Liver (tissue), 8 donors: ENCODE measurements at regions not wholly inside any gene's neighbourhood (a gene's known extent, or its start where the extent isn't known, plus 50 kb on each side); places are given as distances from the start of the nearest gene placed in this dataset.

Source experiments
- DNase-seq: peaks from one replicate; pipeline ENCODE4 v3.0.0-alpha.2; 2017; ENCODE audit warnings: low spot score
- H3K27ac ChIP-seq, 2 donors: one replicate each; pipeline ENCODE4 v1.7.0; 2013; ENCODE audit warnings: inconsistent platforms in 2 of 2, low read length in 2 of 2, control low read depth in 1 of 2, low read depth in 1 of 2, mild to moderate bottlenecking in 1 of 2
- H3K27me3 ChIP-seq, 4 donors: one replicate each; pipeline versions ENCODE4 v1.6.1 to v1.7.0; 2013; ENCODE audit warnings: low read length in 3 of 4, inconsistent platforms in 1 of 4, mild to moderate bottlenecking in 1 of 4, moderate library complexity in 1 of 4; ENCODE audit not compliant: control insufficient read depth in 4 of 4, insufficient read depth in 4 of 4
- H3K36me3 ChIP-seq, 4 donors: one replicate each; pipeline versions ENCODE4 v1.6.1 to v1.7.0; 2013; ENCODE audit warnings: low read length in 3 of 4, mild to moderate bottlenecking in 3 of 4, low read depth in 1 of 4, moderate library complexity in 1 of 4; ENCODE audit not compliant: control insufficient read depth in 4 of 4, insufficient read depth in 3 of 4
- H3K4me1 ChIP-seq, 4 donors: one replicate each; pipeline versions ENCODE4 v1.6.1 to v1.7.0; 2013; ENCODE audit warnings: low read length in 3 of 4, mild to moderate bottlenecking in 3 of 4, moderate library complexity in 1 of 4; ENCODE audit not compliant: control insufficient read depth in 4 of 4, insufficient read depth in 4 of 4
- H3K4me3 ChIP-seq, 3 donors: one replicate each; pipeline versions ENCODE4 v1.6.1 to v1.7.0; 2013; ENCODE audit warnings: low read length in 3 of 3, control low read depth in 1 of 3, low read depth in 1 of 3, mild to moderate bottlenecking in 1 of 3
- H3K9ac ChIP-seq, 2 donors: one replicate each; pipeline ENCODE4 v1.7.0; 2013; ENCODE audit warnings: low read length in 2 of 2, mild to moderate bottlenecking in 2 of 2, moderate library complexity in 2 of 2, control low read depth in 1 of 2, low read depth in 1 of 2
- H3K9me3 ChIP-seq, 4 donors: one replicate each; pipeline versions ENCODE4 v1.6.1 to v1.7.0; 2013; ENCODE audit warnings: low read length in 3 of 4; ENCODE audit not compliant: control insufficient read depth in 4 of 4
- ATF3 ChIP-seq: IDR thresholded peaks from 2 replicates; pipeline ENCODE4 v1.6.1; 2016; ENCODE audit warnings: antibody characterized with exemption
- CTCF ChIP-seq: fragments of 150-350 bp; IDR thresholded peaks from 2 replicates; pipeline ENCODE4 v1.5.1; 2017; ENCODE audit warnings: improper control_type of control experiment, low read depth, low read length; ENCODE audit not compliant: missing input control
- EGR1 ChIP-seq, 2 donors: IDR thresholded peaks; 2 replicates each; pipeline ENCODE4 v1.6.1; 2016 to 2018; ENCODE audit warnings: antibody characterized with exemption in 2 of 2, low read depth in 2 of 2
- FOXA2 ChIP-seq: IDR thresholded peaks from 2 replicates; pipeline ENCODE4 v1.6.1; 2016; ENCODE audit warnings: antibody characterized with exemption
- HNF4G ChIP-seq: IDR thresholded peaks from 2 replicates; pipeline ENCODE4 v1.6.1; 2016; ENCODE audit warnings: antibody characterized with exemption
- MAX ChIP-seq: IDR thresholded peaks from 2 replicates; pipeline ENCODE4 v1.6.1; 2016; ENCODE audit warnings: antibody characterized with exemption
- NR2F2 ChIP-seq: IDR thresholded peaks from 2 replicates; pipeline ENCODE4 v1.6.1; 2016; ENCODE audit warnings: antibody characterized with exemption
- RAD21 ChIP-seq, 2 donors: IDR thresholded peaks; 2 replicates each; pipeline ENCODE4 v1.6.1; 2016; ENCODE audit warnings: antibody characterized with exemption in 2 of 2, mild to moderate bottlenecking in 2 of 2
- REST ChIP-seq: IDR thresholded peaks from 2 replicates; pipeline ENCODE4 v1.6.1; 2016; ENCODE audit warnings: antibody characterized with exemption, mild to moderate bottlenecking
- RXRA ChIP-seq, 2 donors: IDR thresholded peaks; 2 replicates each; pipeline ENCODE4 v1.6.1; 2017 to 2018; ENCODE audit warnings: antibody characterized with exemption in 2 of 2, mild to moderate bottlenecking in 1 of 2
- SP1 ChIP-seq: IDR thresholded peaks from 2 replicates; pipeline ENCODE4 v1.6.1; 2018; ENCODE audit warnings: antibody characterized with exemption, mild to moderate bottlenecking
- YY1 ChIP-seq: IDR thresholded peaks from 2 replicates; pipeline ENCODE4 v1.6.1; 2016; ENCODE audit warnings: antibody characterized with exemption, mild to moderate bottlenecking
- WGBS: extraction: QIAGEN DNeasy Blood & Tissue Kit; methylation state at CpG from one replicate; pipeline ENCODE4 v1.1.7; 2013; 5-methylcytosine and 5-hydroxymethylcytosine counted together
- donor health status: healthy.
- donor health status: healthy.
- donor health status: healthy.
- donor health status: healthy.
- donor health status: healthy.

- TF ChIP-seq ATF3, result no peak
- no peak for TF ChIP-seq HNF4G
- TF ChIP-seq REST, result no peak
- TF ChIP-seq MAX, result no peak
These were observed 123.8 kb downstream of the DUSP6 start (continued) for GRCh38 chr12:89228491-89228890.

GRCh38 chr12:89227774-89228173 lies 124.5 kb downstream of the DUSP6 start:
- TF ChIP-seq RAD21 (IDR thresholded peaks at IDR 0.05), result no peak
- no peak for TF ChIP-seq NR2F2
- no peak for TF ChIP-seq REST
- TF ChIP-seq YY1, result no peak
- TF ChIP-seq SP1, result no peak
- TF ChIP-seq HNF4G, result no peak
- TF ChIP-seq EGR1 (IDR thresholded peaks at IDR 0.05; ENCODE audit: low read depth in 2 of 2), result no peak
- no peak for TF ChIP-seq RXRA (IDR thresholded peaks at IDR 0.05)
- TF ChIP-seq CTCF, result no peak
- no peak for TF ChIP-seq FOXA2
- H3K9me3 ChIP-seq, result no peaks in the 10 kb centered on the region
- WGBS, result 94% methylated on average over 2 of the region's 2 CpGs
- H3K4me3 ChIP-seq, result no peak overlapping the region
- no peaks in the 10 kb centered on the region for H3K4me1 ChIP-seq
- no peaks in the 10 kb centered on the region for H3K27me3 ChIP-seq
- DNase-seq, result no peak
- no peak overlapping the region for H3K9ac ChIP-seq
- H3K27ac ChIP-seq, result no peak overlapping the region
- H3K36me3 ChIP-seq, result no peaks in the 10 kb centered on the region
